Vagina (tissue), 2 donors: ENCODE measurements at regions not wholly inside any gene's neighbourhood (a gene's known extent, or its start where the extent isn't known, plus 50 kb on each side); places are given as distances from the start of the nearest gene placed in this dataset.

Source experiments
- DNase-seq, 2 donors: peaks; one replicate each; pipeline ENCODE4 v3.0.0-alpha.2; 2017; ENCODE audit errors: extremely low spot score in 2 of 2
- H3K27ac ChIP-seq: fragments of 200-600 bp; sonication (generic); one replicate; pipeline ENCODE4 v1.5.1; 2019
- H3K27me3 ChIP-seq: fragments of 200-600 bp; sonication (generic); one replicate; pipeline ENCODE4 v1.5.1; 2019
- H3K36me3 ChIP-seq, 2 donors: fragments of 200-600 bp; sonication (generic); one replicate each; pipeline ENCODE4 v1.5.1; 2017 to 2019
- H3K4me1 ChIP-seq: fragments of 200-600 bp; sonication (generic); one replicate; pipeline ENCODE4 v1.5.1; 2019
- H3K4me3 ChIP-seq, 2 donors: fragments of 200-600 bp; sonication (generic); 1 replicate in 1 of 2; 2 replicates in 1 of 2; pipeline ENCODE4 v1.5.1; 2016 to 2019
- H3K9me3 ChIP-seq: fragments of 200-600 bp; sonication (generic); one replicate; pipeline ENCODE4 v1.5.1; 2019
- CTCF ChIP-seq, 3 experiments: fragments of 450-650 bp in 2 of 3; fragments of 200-600 bp in 1 of 3; sonication (generic) in 1 of 3; IDR thresholded peaks; one replicate each; pipeline ENCODE4 v1.5.1; 2017 to 2019; ENCODE audit warnings: antibody characterized with exemption in 3 of 3, mild to moderate bottlenecking in 2 of 3, moderate library complexity in 2 of 3
- POLR2A ChIP-seq, 2 donors: fragments of 450-650 bp; IDR thresholded peaks; one replicate each; pipeline ENCODE4 v1.6.1; 2017; ENCODE audit warnings: antibody characterized with exemption in 2 of 2, mild to moderate bottlenecking in 2 of 2, moderate library complexity in 2 of 2
- POLR2AphosphoS5 ChIP-seq, 2 donors: sonication (generic); formaldehyde crosslinking; IDR thresholded peaks; one replicate each; pipeline ENCODE4 v1.9.0; 2017; ENCODE audit warnings: antibody characterized with exemption in 2 of 2, mild to moderate bottlenecking in 2 of 2, low read depth in 1 of 2; ENCODE audit not compliant: insufficient read depth in 1 of 2
- intact Hi-C: fragments of 100-400 bp; cut with DNase I; formaldehyde crosslinking; loops from one replicate; pipeline ENCODE4 v1.15.1; 2023

GRCh38 chr9:115598751-115599150 is 480.8 kb upstream of the TNC start:
- TF ChIP-seq POLR2A (IDR thresholded peaks at IDR 0.05) (no peak), CTCF (IDR thresholded peaks at IDR 0.05) (no peak), POLR2AphosphoS5 (IDR thresholded peaks at IDR 0.05; ENCODE audit: insufficient read depth in 1 of 2, low read depth in 1 of 2) (no peak)
- Histone ChIP-seq H3K27ac (no peak overlapping the region), H3K36me3 (no peaks in the 10 kb centered on the region), H3K4me1 (peaks cover 8% of the 10 kb centered on the region), H3K27me3 (no peaks in the 10 kb centered on the region), H3K4me3 (no peak overlapping the region), H3K9me3 (no peaks in the 10 kb centered on the region)
- no peak for DNase-seq
- intact Hi-C loops, result loop anchor here (10.0 kb wide), 2 partner anchors 976 to 1066 kb away; no protein-coding TSS in a partner anchor

- no peak for DNase-seq
- Histone ChIP-seq H3K27me3 (no peaks in the 10 kb centered on the region), H3K9me3 (no peaks in the 10 kb centered on the region), H3K27ac (no peak overlapping the region), H3K4me3 (no peak overlapping the region), H3K4me1 (no peaks in the 10 kb centered on the region), H3K36me3 (no peaks in the 10 kb centered on the region)
- no peak for TF ChIP-seq POLR2A (IDR thresholded peaks at IDR 0.05)
- no peak for TF ChIP-seq POLR2AphosphoS5 (IDR thresholded peaks at IDR 0.05; ENCODE audit: insufficient read depth in 1 of 2, low read depth in 1 of 2)
- TF ChIP-seq CTCF (IDR thresholded peaks at IDR 0.05), result no peak
- intact Hi-C loops, result loop anchor here (10.0 kb wide), 2 partner anchors 975 to 1065 kb away; no protein-coding TSS in a partner anchor
These were observed 481.9 kb upstream of the TNC start for GRCh38 chr9:115599898-115600297.

GRCh38 chr9:115601434-115601833 is 483.5 kb upstream of the TNC start:
- intact Hi-C loops, result no loop called here
- Histone ChIP-seq H3K9me3 (no peaks in the 10 kb centered on the region), H3K27ac (no peak overlapping the region), H3K4me3 (no peak overlapping the region), H3K27me3 (no peaks in the 10 kb centered on the region), H3K36me3 (no peaks in the 10 kb centered on the region), H3K4me1 (no peaks in the 10 kb centered on the region)
- no peak for DNase-seq
- TF ChIP-seq POLR2AphosphoS5 (IDR thresholded peaks at IDR 0.05; ENCODE audit: insufficient read depth in 1 of 2, low read depth in 1 of 2) (no peak), CTCF (IDR thresholded peaks at IDR 0.05) (no peak), POLR2A (IDR thresholded peaks at IDR 0.05) (no peak)

- intact Hi-C loops, result no loop called here
- TF ChIP-seq CTCF (IDR thresholded peaks at IDR 0.05) (no peak), POLR2A (IDR thresholded peaks at IDR 0.05) (no peak), POLR2AphosphoS5 (IDR thresholded peaks at IDR 0.05; ENCODE audit: insufficient read depth in 1 of 2, low read depth in 1 of 2) (no peak)
These were observed 487.0 kb upstream of the TNC start for GRCh38 chr9:115604831-115605483.

GRCh38 chr9:115606838-115607237 is 488.9 kb upstream of the TNC start:
- TF ChIP-seq CTCF (IDR thresholded peaks at IDR 0.05) (no peak), POLR2A (IDR thresholded peaks at IDR 0.05) (no peak), POLR2AphosphoS5 (IDR thresholded peaks at IDR 0.05; ENCODE audit: insufficient read depth in 1 of 2, low read depth in 1 of 2) (no peak)
- DNase-seq, result no peak
- Histone ChIP-seq H3K4me1 (no peaks in the 10 kb centered on the region), H3K36me3 (no peaks in the 10 kb centered on the region), H3K27me3 (no peaks in the 10 kb centered on the region), H3K4me3 (no peak overlapping the region), H3K27ac (no peak overlapping the region), H3K9me3 (no peaks in the 10 kb centered on the region)
- intact Hi-C loops, result no loop called here

More at GRCh38 chr9:115604831-115605483, 487.0 kb upstream of the TNC start:
- Histone ChIP-seq H3K36me3 (no peaks in the 10 kb centered on the region), H3K27ac (no peak overlapping the region), H3K27me3 (no peaks in the 10 kb centered on the region), H3K4me1 (no peaks in the 10 kb centered on the region), H3K4me3 (no peak overlapping the region), H3K9me3 (no peaks in the 10 kb centered on the region)
- DNase-seq, result no peak
